ENCODE measurements at regions not wholly inside any gene's neighbourhood (a gene's known extent, or its start where the extent isn't known, plus 50 kb on each side); places are given as distances from the start of the nearest gene placed in this dataset.

GRCh38 chr15:62569460-62570404, 404.6 kb upstream of the C2CD4B start:
- no peak for TF ChIP-seq CTCF (conservative IDR thresholded peaks at IDR 0.05; ENCODE audit: low read length)
- DNase-seq (ENCODE audit: low read depth) = peak; percentile 94
- H3K4me3 ChIP-seq (ENCODE audit: low read length) = no peak overlapping the region

DNA sequence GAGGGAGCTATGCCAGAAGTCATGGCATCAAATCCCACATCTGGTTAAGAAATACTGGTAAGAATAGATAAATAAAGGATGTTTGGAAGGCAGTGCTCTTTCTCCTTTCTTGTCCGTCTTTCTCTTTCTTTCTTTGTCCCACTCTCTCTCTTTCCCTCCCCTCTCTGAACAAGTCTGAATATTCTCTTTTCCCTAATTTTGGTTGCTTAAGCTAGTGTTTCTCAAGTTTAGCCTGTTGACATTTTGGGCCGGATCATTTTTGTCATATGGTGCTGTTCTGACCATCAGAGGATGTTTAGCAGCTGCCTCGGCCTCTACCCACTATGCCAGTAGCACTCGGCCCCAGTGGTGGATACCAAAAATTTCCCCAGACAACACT, 405.3 kb upstream of the C2CD4B start:
- no peak for DNase-seq (ENCODE audit: low read depth)
- TF ChIP-seq CTCF (conservative IDR thresholded peaks at IDR 0.05; ENCODE audit: low read length) = no peak
- H3K4me3 ChIP-seq (ENCODE audit: low read length) = no peak overlapping the region

DNA sequence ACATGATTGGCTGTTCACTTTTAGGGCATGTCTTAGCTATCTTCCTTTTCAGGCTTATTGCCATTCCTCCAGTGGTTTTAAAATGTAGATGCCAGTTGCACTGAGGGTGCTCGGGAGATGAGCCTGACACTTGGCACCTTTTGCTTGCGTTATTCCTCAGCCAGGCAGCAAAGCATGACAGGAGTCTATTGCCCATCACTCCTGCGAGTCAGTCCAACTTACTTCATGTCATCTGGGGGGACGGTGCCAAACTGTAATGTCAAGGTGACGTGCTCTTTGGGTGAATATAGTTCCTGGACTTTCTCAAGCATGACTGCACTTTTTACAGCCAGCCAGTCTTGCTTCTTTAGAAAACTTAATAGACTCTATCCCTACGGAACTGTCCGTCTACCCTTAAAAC, 406.0 kb upstream of the C2CD4B start:
- no peak overlapping the region for H3K4me3 ChIP-seq (ENCODE audit: low read length)
- no peak for TF ChIP-seq CTCF (conservative IDR thresholded peaks at IDR 0.05; ENCODE audit: low read length)
- DNase-seq (ENCODE audit: low read depth) = no peak

DNA sequence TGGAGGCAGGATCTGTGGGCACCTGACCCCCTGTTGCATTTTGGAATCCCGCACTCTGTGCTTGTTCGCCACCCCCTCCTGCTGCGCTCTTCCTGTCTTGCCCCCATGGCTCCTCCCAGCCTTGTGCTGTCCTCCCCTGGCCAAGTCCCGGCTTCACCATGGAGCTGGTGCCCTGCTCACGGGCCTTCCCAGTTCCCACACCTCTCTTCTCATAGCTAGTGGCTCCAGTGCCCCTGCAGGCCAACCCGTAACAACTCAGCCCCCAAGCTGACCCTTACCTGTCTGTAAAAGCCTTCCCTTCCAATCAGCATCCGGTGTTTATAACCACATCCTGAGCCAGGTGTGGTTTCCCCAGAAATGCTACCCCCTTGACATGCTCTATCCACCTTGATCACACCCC, 407.7 kb upstream of the C2CD4B start:
- TF ChIP-seq CTCF (conservative IDR thresholded peaks at IDR 0.05; ENCODE audit: low read length) = no peak
- DNase-seq (ENCODE audit: low read depth) = no peak
- no peak overlapping the region for H3K4me3 ChIP-seq (ENCODE audit: low read length)

- H3K4me3 ChIP-seq (ENCODE audit: low read length) = no peak overlapping the region
- no peak for TF ChIP-seq CTCF (conservative IDR thresholded peaks at IDR 0.05; ENCODE audit: low read length)
- DNase-seq (ENCODE audit: low read depth) = no peak
Measured at GRCh38 chr15:62573876-62574275, 408.8 kb upstream of the C2CD4B start.

GRCh38 chr15:62578546-62578945, 413.5 kb upstream of the C2CD4B start:
- no peak for TF ChIP-seq CTCF (conservative IDR thresholded peaks at IDR 0.05; ENCODE audit: low read length)
- no peak for DNase-seq (ENCODE audit: low read depth)

DNA sequence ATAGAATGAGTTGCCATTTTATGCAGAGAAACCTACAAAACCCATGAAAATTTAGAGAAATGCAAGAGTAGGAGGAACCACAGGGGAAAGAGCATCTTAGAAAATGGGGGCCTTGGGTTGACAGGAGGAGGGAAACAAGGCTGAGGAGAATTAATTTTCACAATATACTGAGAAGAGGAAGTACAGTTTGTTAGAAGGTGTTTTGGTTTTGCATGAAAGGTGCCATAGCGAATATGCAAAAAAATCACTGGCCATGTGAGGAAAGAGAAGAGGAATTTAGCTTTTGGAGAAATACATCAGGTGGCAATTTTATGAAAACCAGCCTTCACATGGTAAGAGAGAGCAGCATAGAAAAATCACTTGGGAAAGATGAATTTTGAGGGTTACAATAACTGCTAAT, 413.9 kb upstream of the C2CD4B start:
- no peak for DNase-seq (ENCODE audit: low read depth)
- H3K4me3 ChIP-seq (ENCODE audit: low read length) = no peak overlapping the region
- no peak for TF ChIP-seq CTCF (conservative IDR thresholded peaks at IDR 0.05; ENCODE audit: low read length)

More at GRCh38 chr15:62578546-62578945, 413.5 kb upstream of the C2CD4B start:
- no peak overlapping the region for H3K4me3 ChIP-seq (ENCODE audit: low read length)
